ENCODE measurements at regions not wholly inside any gene's neighbourhood (a gene's known extent, or its start where the extent isn't known, plus 50 kb on each side); places are given as distances from the start of the nearest gene placed in this dataset.
A peak's percentile ranks its signal among the peaks of the same experiment; 100 is the strongest.

- H3F3A ChIP-seq (ENCODE audit: insufficient read depth): no peaks in the 10 kb centered on the region
- no peak overlapping the region for H3K4me3 ChIP-seq
- H3K9ac ChIP-seq: no peak overlapping the region
- no peak overlapping the region for H3K4me2 ChIP-seq (ENCODE audit: unreplicated experiment)
- TF ChIP-seq EZH2phosphoT487 (IDR thresholded peaks at IDR 0.05; ENCODE audit: insufficient read depth, low read depth) (no peak), EZH2 (IDR thresholded peaks at IDR 0.05; ENCODE audit: insufficient read depth, poor library complexity, severe bottlenecking) (no peak)
- no peak overlapping the region for H2AFZ ChIP-seq
- in situ Hi-C loops (cut with MboI): no loop called here
- H3K9me3 ChIP-seq (ENCODE audit: low read depth): no peaks in the 10 kb centered on the region
- no peaks in the 10 kb centered on the region for H3K4me1 ChIP-seq (ENCODE audit: insufficient read depth)
- H3K36me3 ChIP-seq (ENCODE audit: low read depth): no peaks in the 10 kb centered on the region
- no peaks in the 10 kb centered on the region for H3K9me2 ChIP-seq (ENCODE audit: insufficient read depth)
- peak; percentile 19 for DNase-seq
- 26 to 37% methylated on average over 3 of the region's 3 CpGs for WGBS, 2 experiments (ENCODE audit: low coverage in 1 of 2, low lambda C conversion rate in 2 of 2, missing lambda C conversion rate in 2 of 2)
- H3K79me2 ChIP-seq (ENCODE audit: insufficient read depth): no peaks in the 10 kb centered on the region
- H4K20me1 ChIP-seq (ENCODE audit: insufficient read depth): no peaks in the 10 kb centered on the region
- no peak overlapping the region for H3K27ac ChIP-seq
- H3K27me3 ChIP-seq (replicated peaks; ENCODE audit: insufficient read depth): no peaks in the 10 kb centered on the region
These were observed 124.0 kb upstream of the EFNA5 start for GRCh38 chr5:107794741-107795140.

DNA sequence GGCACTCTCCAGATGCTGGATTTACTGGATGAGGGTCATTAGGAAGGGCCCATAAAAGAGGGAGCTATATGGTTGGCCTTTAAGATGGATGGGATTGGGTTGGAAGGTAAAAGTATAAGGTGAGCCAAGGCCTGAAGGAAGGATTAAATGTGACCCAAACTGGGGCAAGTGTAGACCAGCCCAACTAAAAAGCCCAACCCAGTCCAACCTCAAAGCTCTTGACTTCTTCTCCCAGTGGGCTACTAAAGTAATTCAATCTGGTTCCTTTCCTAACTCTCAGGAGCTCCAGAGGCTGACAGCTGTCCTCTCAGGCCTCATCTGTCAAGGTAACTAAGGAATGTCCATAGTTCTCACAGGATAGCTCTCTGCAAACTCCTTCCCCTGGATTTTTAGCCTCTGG is 122.2 kb upstream of the EFNA5 start:
- no peak overlapping the region for H3K9ac ChIP-seq
- H3K79me2 ChIP-seq (ENCODE audit: insufficient read depth): no peaks in the 10 kb centered on the region
- no peaks in the 10 kb centered on the region for H3K27me3 ChIP-seq (replicated peaks; ENCODE audit: insufficient read depth)
- no peaks in the 10 kb centered on the region for H3K9me2 ChIP-seq (ENCODE audit: insufficient read depth)
- no peaks in the 10 kb centered on the region for H3K4me1 ChIP-seq (ENCODE audit: insufficient read depth)
- no peak overlapping the region for H3K4me2 ChIP-seq (ENCODE audit: unreplicated experiment)
- H3F3A ChIP-seq (ENCODE audit: insufficient read depth): no peaks in the 10 kb centered on the region
- H4K20me1 ChIP-seq (ENCODE audit: insufficient read depth): no peaks in the 10 kb centered on the region
- DNase-seq: no peak
- H3K9me3 ChIP-seq (ENCODE audit: low read depth): no peaks in the 10 kb centered on the region
- H3K27ac ChIP-seq: no peak overlapping the region
- TF ChIP-seq EZH2 (IDR thresholded peaks at IDR 0.05; ENCODE audit: insufficient read depth, poor library complexity, severe bottlenecking): no peak
- TF ChIP-seq EZH2phosphoT487 (IDR thresholded peaks at IDR 0.05; ENCODE audit: insufficient read depth, low read depth): no peak
- in situ Hi-C loops (cut with MboI): no loop called here
- H3K4me3 ChIP-seq: no peak overlapping the region
- no peaks in the 10 kb centered on the region for H3K36me3 ChIP-seq (ENCODE audit: low read depth)
- H2AFZ ChIP-seq: no peak overlapping the region

- no peak overlapping the region for H3K27ac ChIP-seq
- in situ Hi-C loops (cut with MboI): no loop called here
- no peaks in the 10 kb centered on the region for H4K20me1 ChIP-seq (ENCODE audit: insufficient read depth)
- no peaks in the 10 kb centered on the region for H3K27me3 ChIP-seq (replicated peaks; ENCODE audit: insufficient read depth)
- H3K36me3 ChIP-seq (ENCODE audit: low read depth): no peaks in the 10 kb centered on the region
- H3K4me1 ChIP-seq (ENCODE audit: insufficient read depth): no peaks in the 10 kb centered on the region
- WGBS, 2 experiments (ENCODE audit: low coverage in 1 of 2, low lambda C conversion rate in 2 of 2, missing lambda C conversion rate in 2 of 2): 70 to 78% methylated on average over 4 of the region's 4 CpGs
- TF ChIP-seq EZH2 (IDR thresholded peaks at IDR 0.05; ENCODE audit: insufficient read depth, poor library complexity, severe bottlenecking) (no peak), EZH2phosphoT487 (IDR thresholded peaks at IDR 0.05; ENCODE audit: insufficient read depth, low read depth) (no peak)
- H3K9me2 ChIP-seq (ENCODE audit: insufficient read depth): no peaks in the 10 kb centered on the region
- no peak overlapping the region for H3K4me3 ChIP-seq
- H3F3A ChIP-seq (ENCODE audit: insufficient read depth): no peaks in the 10 kb centered on the region
- H2AFZ ChIP-seq: no peak overlapping the region
- no peak overlapping the region for H3K9ac ChIP-seq
- DNase-seq: no peak
- H3K9me3 ChIP-seq (ENCODE audit: low read depth): no peaks in the 10 kb centered on the region
- H3K4me2 ChIP-seq (ENCODE audit: unreplicated experiment): no peak overlapping the region
- no peaks in the 10 kb centered on the region for H3K79me2 ChIP-seq (ENCODE audit: insufficient read depth)
These were observed 119.9 kb upstream of the EFNA5 start for GRCh38 chr5:107790671-107791070.

GRCh38 chr5:107786424-107786823 is 115.7 kb upstream of the EFNA5 start:
- Histone ChIP-seq H3K4me1 (ENCODE audit: insufficient read depth) (no peaks in the 10 kb centered on the region), H2AFZ (no peak overlapping the region), H3K9ac (no peak overlapping the region), H3K27me3 (replicated peaks; ENCODE audit: insufficient read depth) (no peaks in the 10 kb centered on the region), H3K79me2 (ENCODE audit: insufficient read depth) (no peaks in the 10 kb centered on the region), H3K4me2 (ENCODE audit: unreplicated experiment) (no peak overlapping the region), H3K27ac (no peak overlapping the region), H3K9me2 (ENCODE audit: insufficient read depth) (no peaks in the 10 kb centered on the region), H3K4me3 (no peak overlapping the region), H4K20me1 (ENCODE audit: insufficient read depth) (no peaks in the 10 kb centered on the region), H3F3A (ENCODE audit: insufficient read depth) (no peaks in the 10 kb centered on the region), H3K36me3 (ENCODE audit: low read depth) (no peaks in the 10 kb centered on the region), H3K9me3 (ENCODE audit: low read depth) (no peaks in the 10 kb centered on the region)
- TF ChIP-seq EZH2 (IDR thresholded peaks at IDR 0.05; ENCODE audit: insufficient read depth, poor library complexity, severe bottlenecking) (no peak), EZH2phosphoT487 (IDR thresholded peaks at IDR 0.05; ENCODE audit: insufficient read depth, low read depth) (no peak)
- WGBS, 2 experiments (ENCODE audit: low coverage in 1 of 2, low lambda C conversion rate in 2 of 2, missing lambda C conversion rate in 2 of 2): 58 to 65% methylated on average over 1 of the region's 1 CpG
- in situ Hi-C loops (cut with MboI): no loop called here
- no peak for DNase-seq

DNA sequence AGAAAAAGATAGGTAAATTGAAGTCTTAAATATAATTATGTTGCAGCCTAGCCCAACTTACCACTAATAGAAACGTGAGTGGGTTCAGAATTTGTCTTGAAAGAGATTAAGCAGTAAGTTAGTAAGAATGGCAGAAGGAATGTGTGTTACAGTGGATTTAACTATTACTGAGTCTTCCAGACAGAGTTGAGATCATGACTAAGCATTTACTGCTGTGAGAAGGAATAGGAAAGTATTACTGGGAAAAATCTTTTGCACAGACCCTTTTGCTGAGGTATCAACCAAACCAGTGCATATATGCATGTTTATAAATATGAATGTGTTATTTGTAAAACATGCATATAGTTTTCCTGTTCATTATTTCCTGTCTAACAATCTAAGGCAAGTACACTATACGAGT is 112.8 kb upstream of the EFNA5 start:
- WGBS, 2 experiments (ENCODE audit: low coverage in 1 of 2, low lambda C conversion rate in 2 of 2, missing lambda C conversion rate in 2 of 2): 43 to 45% methylated on average over 2 of the region's 2 CpGs
- DNase-seq: peak; percentile 30
- TF ChIP-seq EZH2phosphoT487 (IDR thresholded peaks at IDR 0.05; ENCODE audit: insufficient read depth, low read depth): no peak
- no peak for TF ChIP-seq EZH2 (IDR thresholded peaks at IDR 0.05; ENCODE audit: insufficient read depth, poor library complexity, severe bottlenecking)

More for the DNA sequence above, 112.8 kb upstream of the EFNA5 start:
- Histone ChIP-seq H3F3A (ENCODE audit: insufficient read depth) (no peaks in the 10 kb centered on the region), H4K20me1 (ENCODE audit: insufficient read depth) (no peaks in the 10 kb centered on the region), H3K9ac (no peak overlapping the region), H3K36me3 (ENCODE audit: low read depth) (no peaks in the 10 kb centered on the region), H3K4me1 (ENCODE audit: insufficient read depth) (no peaks in the 10 kb centered on the region), H3K27ac (no peak overlapping the region), H2AFZ (no peak overlapping the region), H3K9me2 (ENCODE audit: insufficient read depth) (no peaks in the 10 kb centered on the region), H3K9me3 (ENCODE audit: low read depth) (no peaks in the 10 kb centered on the region), H3K4me2 (ENCODE audit: unreplicated experiment) (no peak overlapping the region), H3K27me3 (replicated peaks; ENCODE audit: insufficient read depth) (no peaks in the 10 kb centered on the region), H3K79me2 (ENCODE audit: insufficient read depth) (no peaks in the 10 kb centered on the region), H3K4me3 (no peak overlapping the region)
- in situ Hi-C loops (cut with MboI): no loop called here

Measured in GM23248 (cell line).